HCT116 (cell line): ENCODE measurements at regions not wholly inside any gene's neighbourhood (a gene's known extent, or its start where the extent isn't known, plus 50 kb on each side); places are given as distances from the start of the nearest gene placed in this dataset.

Source experiments
- ATAC-seq: fragments of 200-7000 bp; cut with Tn5 transposase; 2 replicates; pipeline ENCODE4 v1.9.1; 2020; ENCODE audit warnings: mild to moderate bottlenecking, moderate library complexity
- BruUV-seq: library from RNA; stranded (reverse); fragments of 400-500 nt; replicated peaks from 2 replicates; lab custom pipeline; 2021; lab: Mats Ljungman, UMichigan
- CTCF ChIA-PET: fragments of 300-600 bp; sonication (Branson Sonifier 250); formaldehyde crosslinking; loops from one replicate; lab custom pipeline; 2021; ENCODE audit warnings: antibody characterized with exemption; lab: Charles Lee
- POLR2A ChIA-PET: fragments of 300-600, 350-600 bp; sonication (Branson Sonifier 250); formaldehyde crosslinking; loops from one replicate; lab custom pipeline; 2021; ENCODE audit warnings: antibody characterized with exemption; lab: Charles Lee
- RAD21 ChIA-PET, 2 experiments: fragments of 300-600 bp; sonication (Branson Sonifier 250); formaldehyde crosslinking; loops; one replicate each; lab custom pipeline; 2023; ENCODE audit warnings: low total read pairs in 2 of 2; ENCODE audit not compliant: uncharacterized antibody in 2 of 2, unreplicated experiment in 2 of 2, low non-redundant PET in 1 of 2; lab: Charles Lee
- DNase-seq: peaks from one replicate; pipeline ENCODE4 v3.0.0-alpha.2; 2010; ENCODE audit warnings: low read depth, low spot score
- H2AFZ ChIP-seq: fragments of 200-600 bp; shearing (Covaris generic), sonication (generic); 2 replicates; pipeline ENCODE4 v1.6.1; 2017; ENCODE audit warnings: low read depth, mixed run types, mixed read lengths, antibody characterized with exemption, low read length; ENCODE audit not compliant: poor library complexity, severe bottlenecking
- H3K27ac ChIP-seq: 2 replicates; pipeline ENCODE4 v1.5.1; 2012; ENCODE audit warnings: low read depth, low read length
- H3K27me3 ChIP-seq: fragments of 200-600 bp; sonication (generic); 2 replicates; pipeline ENCODE4 v1.6.1; 2016; ENCODE audit warnings: mixed run types, low read length, mixed read lengths; ENCODE audit not compliant: insufficient read depth
- H3K36me3 ChIP-seq, 2 experiments: fragments of 200-500 bp in 1 of 2; fragments of 200-600 bp in 1 of 2; sonication (Bioruptor generic) in 1 of 2; sonication (generic) in 1 of 2; 2 replicates each; pipeline versions ENCODE4 v1.5.1 to v1.6.1; 2014 to 2016; ENCODE audit warnings: low read length in 2 of 2, inconsistent platforms in 1 of 2, mixed read lengths in 1 of 2, mixed run types in 1 of 2; ENCODE audit not compliant: insufficient read depth in 2 of 2, control insufficient read depth in 1 of 2
- H3K4me1 ChIP-seq, 2 experiments: fragments of 200-600 bp in 1 of 2; sonication (generic) in 1 of 2; 2 replicates each; pipeline versions ENCODE4 v1.5.1 to v1.6.1; 2012 to 2017; ENCODE audit warnings: low read length in 2 of 2, inconsistent platforms in 1 of 2, mild to moderate bottlenecking in 1 of 2, mixed read lengths in 1 of 2, mixed run types in 1 of 2, moderate library complexity in 1 of 2; ENCODE audit not compliant: insufficient read depth in 2 of 2, control insufficient read depth in 1 of 2
- H3K4me2 ChIP-seq: fragments of 200-600 bp; sonication (generic); 2 replicates; pipeline ENCODE4 v1.6.1; 2017; ENCODE audit warnings: mixed run types, low read length, mixed read lengths
- H3K4me3 ChIP-seq, 2 experiments: fragments of 200-600 bp in 1 of 2; sonication (generic) in 1 of 2; replicated peaks in 1 of 2; 2 replicates each; pipeline ENCODE4 v1.5.1; 2011 to 2016; ENCODE audit warnings: low read length in 2 of 2, control low read depth in 1 of 2, low read depth in 1 of 2, mild to moderate bottlenecking in 1 of 2, mixed read lengths in 1 of 2, mixed run types in 1 of 2
- H3K79me2 ChIP-seq: fragments of 200-600 bp; sonication (generic); 2 replicates; pipeline ENCODE4 v1.6.1; 2017; ENCODE audit warnings: mild to moderate bottlenecking, mixed run types, low read length, moderate library complexity, mixed read lengths; ENCODE audit not compliant: insufficient read depth
- H3K9ac ChIP-seq: fragments of 200-600 bp; sonication (generic); 2 replicates; pipeline ENCODE4 v1.6.1; 2016; ENCODE audit warnings: low read length, mixed read lengths
- H3K9me2 ChIP-seq: fragments of 200-600 bp; sonication (generic), shearing (Covaris generic); 2 replicates; pipeline ENCODE4 v1.6.1; 2017; ENCODE audit warnings: mixed run types, mild to moderate bottlenecking, moderate library complexity; ENCODE audit not compliant: insufficient read depth
- H3K9me3 ChIP-seq, 2 experiments: fragments of 200-500 bp in 1 of 2; fragments of 200-600 bp in 1 of 2; sonication (Bioruptor generic) in 1 of 2; sonication (generic) in 1 of 2; 2 replicates each; pipeline ENCODE4 v1.6.1; 2014 to 2017; ENCODE audit warnings: low read length in 2 of 2, mixed read lengths in 2 of 2, inconsistent platforms in 1 of 2, low read depth in 1 of 2, mild to moderate bottlenecking in 1 of 2, mixed run types in 1 of 2, moderate library complexity in 1 of 2; ENCODE audit not compliant: control insufficient read depth in 1 of 2, insufficient read depth in 1 of 2
- H4K20me1 ChIP-seq: fragments of 200-600 bp; sonication (generic), shearing (Covaris generic); 2 replicates; pipeline ENCODE4 v1.6.1; 2017; ENCODE audit warnings: mixed run types, mild to moderate bottlenecking, moderate library complexity; ENCODE audit not compliant: insufficient read depth
- EZH2phosphoT487 ChIP-seq: fragments of 200-600 bp; IDR thresholded peaks from 2 replicates; pipeline ENCODE4 v1.6.1; 2018; ENCODE audit warnings: antibody characterized with exemption, borderline replicate concordance
- FOSL1 ChIP-seq: IDR thresholded peaks from 2 replicates; pipeline ENCODE4 v1.6.1; 2012; ENCODE audit warnings: low read depth
- JUND ChIP-seq: IDR thresholded peaks from 2 replicates; pipeline ENCODE4 v1.6.1; 2012
- POLR2AphosphoS5 ChIP-seq: IDR thresholded peaks from 2 replicates; pipeline ENCODE4 v1.6.1; 2011; ENCODE audit warnings: mild to moderate bottlenecking, low read depth, low read length, moderate library complexity
- RAD21 ChIP-seq: IDR thresholded peaks from 2 replicates; pipeline ENCODE4 v1.6.1; 2012; ENCODE audit warnings: low read depth, mild to moderate bottlenecking
- SP1 ChIP-seq: IDR thresholded peaks from 2 replicates; pipeline ENCODE4 v1.6.1; 2012; ENCODE audit warnings: low read depth
- SRF ChIP-seq: IDR thresholded peaks from 2 replicates; pipeline ENCODE4 v1.6.1; 2012; ENCODE audit warnings: low read depth
- YY1 ChIP-seq: IDR thresholded peaks from 2 replicates; pipeline ENCODE4 v1.6.1; 2011; ENCODE audit warnings: low read length, low read depth, moderate library complexity, mild to moderate bottlenecking; ENCODE audit not compliant: insufficient replicate concordance; ENCODE audit errors: extremely low read depth
- ZFX ChIP-seq: fragments of 450-650 bp; IDR thresholded peaks from 2 replicates; pipeline ENCODE4 v1.6.1; 2017
- intact Hi-C: fragments of 100-400 bp; cut with micrococcal nuclease; formaldehyde crosslinking; loops from 2 replicates; pipeline ENCODE4 v1.10.0; 2022

GRCh38 chr20:22810626-22811569 lies 224.2 kb upstream of the SSTR4 start:
- Histone ChIP-seq H4K20me1 (no peaks in the 10 kb centered on the region), H2AFZ (no peak overlapping the region), H3K36me3 (no peaks in the 10 kb centered on the region), H3K9ac (no peak overlapping the region), H3K9me2 (0 out of 2 replicates have a peak, but pooled peaks cover 3% of the 10 kb centered on the region), H3K4me1 (no peaks in the 10 kb centered on the region), H3K27me3 (peaks cover 9% of the 10 kb centered on the region; the same call in 1 of the 2 replicates), H3K4me3 (no peak overlapping the region), H3K27ac (no peak overlapping the region), H3K4me2 (no peak overlapping the region), H3K9me3 (no peaks in the 10 kb centered on the region), H3K79me2 (no peaks in the 10 kb centered on the region)
- no TSS peak for BruUV-seq
- no peak for TF ChIP-seq RAD21
- TF ChIP-seq FOSL1: no peak
- no peak for TF ChIP-seq JUND
- ATAC-seq (no peak), DNase-seq (no peak)
- ChIA-PET POLR2A (no interaction called here), RAD21 (no interaction called here), CTCF (no interaction called here)
- intact Hi-C loops: no loop called here

- Histone ChIP-seq H3K4me3 (no peak overlapping the region), H3K27me3 (peaks cover 9% of the 10 kb centered on the region; the same call in 1 of the 2 replicates), H3K4me1 (no peaks in the 10 kb centered on the region), H3K9me3 (no peaks in the 10 kb centered on the region), H2AFZ (no peak overlapping the region), H3K9ac (no peak overlapping the region), H3K9me2 (no peaks in the 10 kb centered on the region), H3K4me2 (no peak overlapping the region), H3K27ac (no peak overlapping the region), H3K79me2 (no peaks in the 10 kb centered on the region), H3K36me3 (no peaks in the 10 kb centered on the region), H4K20me1 (no peaks in the 10 kb centered on the region)
- BruUV-seq: no TSS peak
- no peak; the same call in 1 of the 2 replicates for ATAC-seq
- intact Hi-C loops: no loop called here
- CTCF ChIA-PET: no interaction called here
- RAD21 ChIA-PET: no interaction called here
- POLR2A ChIA-PET: no interaction called here
- no peak for DNase-seq
- TF ChIP-seq SP1 (no peak), YY1 (no peak), FOSL1 (no peak), EZH2phosphoT487 (no peak), JUND (no peak), POLR2AphosphoS5 (no peak), SRF (no peak), ZFX (no peak)
- TF ChIP-seq, all 23 proteins: peak for 0
Measured at GRCh38 chr20:22814471-22815205, 220.5 kb upstream of the SSTR4 start.
